SK-N-MC (cell line): ENCODE measurements at regions not wholly inside any gene's neighbourhood (a gene's known extent, or its start where the extent isn't known, plus 50 kb on each side); places are given as distances from the start of the nearest gene placed in this dataset.

Source experiments
- EZH2 ChIP-seq: fragments of 200-600 bp; sonication (generic); IDR thresholded peaks from one replicate; pipeline ENCODE4 v1.6.1; 2017; ENCODE audit warnings: antibody characterized with exemption
- FOXP2 ChIP-seq: optimal IDR thresholded peaks from 2 replicates; pipeline ENCODE3; 2011; ENCODE audit warnings: mild to moderate bottlenecking, moderate library complexity; ENCODE audit not compliant: insufficient read depth; ENCODE audit errors: extremely low read length, control extremely low read depth
- POLR2AphosphoS5 ChIP-seq: IDR thresholded peaks from 2 replicates; pipeline ENCODE4 v1.6.1; 2012; ENCODE audit warnings: mild to moderate bottlenecking, low read depth, low read length, borderline replicate concordance

GRCh38 chrX:3550160-3550751 lies 163.2 kb downstream of the PRKX start:
- TF ChIP-seq POLR2AphosphoS5, result no peak
- no peak for TF ChIP-seq EZH2
- no peak for TF ChIP-seq FOXP2
